HepG2 (cell line): ENCODE measurements at regions not wholly inside any gene's neighbourhood (a gene's known extent, or its start where the extent isn't known, plus 50 kb on each side); places are given as distances from the start of the nearest gene placed in this dataset.

Experiments
- ATAC-seq: fragments of 200-7000 bp; cut with Tn5 transposase; 3 replicates; pipeline ENCODE4 v1.9.1; 2020; ENCODE audit warnings: mild to moderate bottlenecking, moderate library complexity
- BruUV-seq: library from RNA; stranded (reverse); fragments of 400-500 nt; replicated peaks from 2 replicates; lab custom pipeline; 2021; lab: Mats Ljungman, UMichigan
- CTCF ChIA-PET: fragments of 300-600 bp; formaldehyde crosslinking; extraction: SDS; loops from one replicate; lab custom pipeline; 2021; ENCODE audit warnings: low total read pairs, inconsistent platforms, low intra/inter-chr PET ratio; lab: Yijun Ruan, JAX
- POLR2A ChIA-PET: fragments of 350-600 bp; sonication (Branson Sonifier 250); formaldehyde crosslinking; loops from one replicate; lab custom pipeline; 2020; ENCODE audit warnings: antibody characterized with exemption, inconsistent platforms; lab: Yijun Ruan, JAX
- DNase-seq: peaks from one replicate; pipeline ENCODE4 v3.0.0-alpha.2; 2015; ENCODE audit warnings: low spot score
- FAIRE-seq: peaks from 3 replicates; lab custom pipeline; 2011; peaks lifted over from hg19 to GRCh38; lab: Jason Lieb, UNC
- H2AFZ ChIP-seq: one replicate; pipeline ENCODE4 v1.6.1; 2011; ENCODE audit warnings: low read length, inconsistent platforms
- H3K27ac ChIP-seq: fragments of 300-600 bp; 3 replicates; pipeline ENCODE4 v1.8.0; 2011; ENCODE audit warnings: mixed run types, mild to moderate bottlenecking, mixed read lengths, low read length, inconsistent platforms; ENCODE audit not compliant: insufficient read depth; ENCODE audit errors: extremely low read length
- H3K27me3 ChIP-seq, 2 experiments: fragments of 200-600 bp in 1 of 2; 2 replicates in 1 of 2; 3 replicates in 1 of 2; pipeline versions ENCODE4 v1.6.0 to v1.8.0; 2011; ENCODE audit warnings: low read length in 2 of 2, mild to moderate bottlenecking in 2 of 2, moderate library complexity in 2 of 2, inconsistent platforms in 1 of 2; ENCODE audit not compliant: insufficient read depth in 2 of 2, control insufficient read depth in 1 of 2
- H3K36me3 ChIP-seq, 2 experiments: fragments of 200-600 bp in 1 of 2; replicated peaks in 1 of 2; 2 replicates in 1 of 2; 3 replicates in 1 of 2; pipeline versions ENCODE4 v1.5.1 to v1.8.0; 2011; ENCODE audit warnings: low read length in 2 of 2, inconsistent platforms in 1 of 2; ENCODE audit not compliant: insufficient read depth in 2 of 2, control insufficient read depth in 1 of 2
- H3K4me1 ChIP-seq: 2 replicates; pipeline ENCODE4 v1.5.1; 2012; ENCODE audit warnings: low read length, inconsistent platforms; ENCODE audit not compliant: insufficient read depth
- H3K4me2 ChIP-seq: 2 replicates; pipeline ENCODE4 v1.6.0; 2011; ENCODE audit warnings: low read depth, low read length, inconsistent platforms
- H3K4me3 ChIP-seq, 3 experiments: fragments of 200-600 bp in 1 of 3; sonication (generic), shearing (Covaris generic) in 1 of 3; replicated peaks in 1 of 3; 2 replicates each; pipeline ENCODE4 v1.5.1; 2011 to 2016; ENCODE audit warnings: low read length in 3 of 3, inconsistent platforms in 2 of 3, low read depth in 2 of 3, mild to moderate bottlenecking in 2 of 3, control low read depth in 1 of 3, mixed read lengths in 1 of 3; ENCODE audit not compliant: insufficient read depth in 1 of 3
- H3K79me2 ChIP-seq: one replicate; pipeline ENCODE4 v1.6.1; 2011; ENCODE audit warnings: low read length, inconsistent platforms; ENCODE audit not compliant: insufficient read depth
- H3K9ac ChIP-seq: 2 replicates; pipeline ENCODE4 v1.6.0; 2011; ENCODE audit warnings: mild to moderate bottlenecking, low read depth, low read length, inconsistent platforms; ENCODE audit not compliant: insufficient read depth
- H3K9me3 ChIP-seq: 2 replicates; pipeline ENCODE4 v1.5.1; 2012; ENCODE audit warnings: mild to moderate bottlenecking, low read length
- H4K20me1 ChIP-seq: 2 replicates; pipeline ENCODE4 v1.6.0; 2011; ENCODE audit warnings: inconsistent platforms, mild to moderate bottlenecking, low read length, moderate library complexity; ENCODE audit not compliant: insufficient read depth
- ATF1 ChIP-seq: IDR thresholded peaks from 2 replicates; pipeline ENCODE4 v1.6.1; 2016; ENCODE audit warnings: mild to moderate bottlenecking, control low read depth
- FUBP1 ChIP-seq: sonication (generic); formaldehyde crosslinking; IDR thresholded peaks from 2 replicates; pipeline ENCODE4 v1.5.1; 2020; ENCODE audit warnings: missing genetic modification reagents, mild to moderate bottlenecking, borderline replicate concordance
- NCOA5 ChIP-seq: sonication (generic); formaldehyde crosslinking; IDR thresholded peaks from 2 replicates; pipeline ENCODE4 v1.4.0; 2020; ENCODE audit warnings: missing genetic modification reagents
- PRDM4 ChIP-seq: sonication (generic); formaldehyde crosslinking; IDR thresholded peaks from 2 replicates; pipeline ENCODE4 v1.9.0; 2021; ENCODE audit warnings: missing genetic modification reagents, borderline replicate concordance
- RBAK ChIP-seq: sonication (generic); formaldehyde crosslinking; IDR thresholded peaks from 2 replicates; pipeline ENCODE4 v1.5.1; 2020; ENCODE audit warnings: mild to moderate bottlenecking, missing genetic modification reagents
- RFXANK ChIP-seq: IDR thresholded peaks from 2 replicates; pipeline ENCODE4 v1.6.1; 2016
- SP5 ChIP-seq: IDR thresholded peaks from 2 replicates; pipeline ENCODE4 v1.6.1; 2016; ENCODE audit warnings: low read depth, borderline replicate concordance
- SPEN ChIP-seq: sonication (generic); formaldehyde crosslinking; IDR thresholded peaks from 2 replicates; pipeline ENCODE4 v1.5.1; 2020; ENCODE audit warnings: low read depth, mild to moderate bottlenecking, missing genetic modification reagents
- ZFP90 ChIP-seq: sonication (generic); formaldehyde crosslinking; IDR thresholded peaks from 2 replicates; pipeline ENCODE4 v1.8.0; 2022; ENCODE audit warnings: missing genetic modification reagents, mild to moderate bottlenecking, inconsistent platforms, borderline replicate concordance
- ZFY ChIP-seq: sonication (generic); formaldehyde crosslinking; IDR thresholded peaks from 2 replicates; pipeline ENCODE4 v1.4.0; 2020; ENCODE audit warnings: missing genetic modification reagents
- ZKSCAN1 ChIP-seq: fragments of 150-350 bp; IDR thresholded peaks from 2 replicates; pipeline ENCODE4 v1.6.1; 2014; ENCODE audit warnings: low read length
- ZNF136 ChIP-seq: sonication (generic); formaldehyde crosslinking; IDR thresholded peaks from 2 replicates; pipeline ENCODE4 v1.8.1; 2022; ENCODE audit warnings: low read depth, mild to moderate bottlenecking, moderate library complexity, missing genetic modification reagents
- ZNF224 ChIP-seq: sonication (generic); formaldehyde crosslinking; IDR thresholded peaks from 2 replicates; pipeline ENCODE4 v1.5.0; 2020; ENCODE audit warnings: mild to moderate bottlenecking, missing genetic modification reagents
- ZNF484 ChIP-seq: sonication (generic); formaldehyde crosslinking; IDR thresholded peaks from 2 replicates; pipeline ENCODE4 v1.5.1; 2020; ENCODE audit warnings: mild to moderate bottlenecking, low read depth, missing genetic modification reagents, borderline replicate concordance
- ZNF597 ChIP-seq: sonication (generic); formaldehyde crosslinking; IDR thresholded peaks from 2 replicates; pipeline ENCODE4 v1.5.0; 2020; ENCODE audit warnings: missing genetic modification reagents
- ZNF670 ChIP-seq: sonication (generic); formaldehyde crosslinking; IDR thresholded peaks from 2 replicates; pipeline ENCODE4 v1.8.0; 2022; ENCODE audit warnings: mild to moderate bottlenecking, missing genetic modification reagents, borderline replicate concordance
- ZNF747 ChIP-seq: sonication (generic); formaldehyde crosslinking; IDR thresholded peaks from 2 replicates; pipeline ENCODE4 v1.8.1; 2023; ENCODE audit warnings: missing genetic modification reagents, mild to moderate bottlenecking, borderline replicate concordance
- ZNF75D ChIP-seq: sonication (generic); formaldehyde crosslinking; IDR thresholded peaks from 2 replicates; pipeline ENCODE4 v1.8.1; 2023; ENCODE audit warnings: missing genetic modification reagents, mild to moderate bottlenecking, borderline replicate concordance
- ZNF761 ChIP-seq: sonication (generic); formaldehyde crosslinking; conservative IDR thresholded peaks from 2 replicates; pipeline ENCODE4 v1.4.0; 2020; ENCODE audit warnings: mild to moderate bottlenecking, missing genetic modification reagents
- WGBS: methylation state at CpG from one replicate; pipeline ENCODE4 v1.1.6; 2017; ENCODE audit warnings: low lambda C conversion rate; 5-methylcytosine and 5-hydroxymethylcytosine counted together
- in situ Hi-C: cut with HindIII; loops from 2 replicates; pipeline ENCODE4 v1.10.0; 2017; ENCODE audit warnings: low pct_unique_long_range_greater_than_20kb; ENCODE audit not compliant: extremely low pct_ligation_motif_present
- intact Hi-C: fragments of 100-400 bp; cut with micrococcal nuclease; formaldehyde crosslinking; loops from one replicate; pipeline ENCODE4 v1.10.0; 2022; ENCODE audit not compliant: unreplicated experiment

GRCh38 chr10:30542001-30542894 lies 87.3 kb downstream of the LYZL2 start:
- H3K9me3 ChIP-seq, result no peaks in the 10 kb centered on the region
- peaks cover 72% of the 10 kb centered on the region for H3K4me1 ChIP-seq
- no peaks in the 10 kb centered on the region for H3K79me2 ChIP-seq
- no TSS peak for BruUV-seq
- DNase-seq (peak; percentile 96), FAIRE-seq (peak; percentile 75), ATAC-seq (peak; percentile 87)
- no peak overlapping the region for H2AFZ ChIP-seq
- H3K36me3 ChIP-seq, result no peaks in the 10 kb centered on the region
- ChIA-PET CTCF (interaction anchor here (0.7 kb wide), 1 partner anchor 8 kb away, joined by 3 read pairs; no protein-coding TSS in a partner anchor), POLR2A (interaction anchor here (0.8 to 2.9 kb wide), 15 partner anchors 11 to 119 kb away, joined by 3 to 27 read pairs (median 5); partner anchors contain the start of gene MAP3K8)
- intact Hi-C loops, result loop anchor here (2.0 kb wide), 1 partner anchor 45 kb away; no protein-coding TSS in a partner anchor
- 1% methylated on average over 12 of the region's 14 CpGs for WGBS
- H3K27ac ChIP-seq, result peak overlapping the region; percentile 91
- peak overlapping the region; percentile 3 to 27 (median 17); a peak in 4 of 6 replicates for H3K4me3 ChIP-seq
- H4K20me1 ChIP-seq, result no peaks in the 10 kb centered on the region
- in situ Hi-C loops, result no loop called here
- H3K27me3 ChIP-seq, result no peaks in the 10 kb centered on the region
- peak overlapping the region; percentile 80 for H3K4me2 ChIP-seq
- peak overlapping the region; percentile 62 for H3K9ac ChIP-seq
- TF ChIP-seq ZNF136 (CRISPR knock-in tag), result peak; percentile 71; the same call in 1 of the 2 replicates
- TF ChIP-seq RBAK, result no peak
- 0 out of 2 replicates have a peak, but pooled peaks have one; percentile 22 for TF ChIP-seq FUBP1 (CRISPR knock-in tag)
- 0 out of 2 replicates have a peak, but pooled peaks have one; percentile 48 for TF ChIP-seq ZFP90 (CRISPR knock-in tag)
- TF ChIP-seq PRDM4 (CRISPR knock-in tag), result no peak
- TF ChIP-seq ZNF761, result no peak
- TF ChIP-seq ZNF597 (CRISPR knock-in tag), result no peak
- peak; percentile 19; the same call in 1 of the 2 replicates for TF ChIP-seq ZNF670
- TF ChIP-seq ZNF75D (CRISPR knock-in tag), result no peak
- TF ChIP-seq SP5 (CRISPR knock-in tag), result no peak; the same call in 1 of the 2 replicates
- peak; percentile 81 for TF ChIP-seq ZKSCAN1
- TF ChIP-seq RFXANK, result no peak
- TF ChIP-seq ZNF747 (CRISPR knock-in tag), result no peak
- TF ChIP-seq ATF1 (CRISPR knock-in tag), result peak; percentile 59
- TF ChIP-seq ZFY (CRISPR knock-in tag), result no peak; the same call in 1 of the 2 replicates
- TF ChIP-seq SPEN (CRISPR knock-in tag), result peak; percentile 79; the same call in 1 of the 2 replicates
- no peak for TF ChIP-seq ZNF484
- no peak for TF ChIP-seq NCOA5
- TF ChIP-seq ZNF224 (CRISPR knock-in tag), result no peak
